HG03159 (cell line): ENCODE measurements at regions not wholly inside any gene's neighbourhood (a gene's known extent, or its start where the extent isn't known, plus 50 kb on each side); places are given as distances from the start of the nearest gene placed in this dataset.

Source experiments
- ATAC-seq: cut with Tn5 transposase; IDR thresholded peaks from one replicate; pipeline ENCODE4 v1.9.1; 2021; ENCODE audit warnings: mild to moderate bottlenecking, moderate library complexity; ENCODE audit not compliant: unreplicated experiment

- no peak for ATAC-seq
Observed at GRCh38 chr7:10222976-10223375, 750.7 kb upstream of the PHF14 start.

- ATAC-seq: no peak
Observed at GRCh38 chr7:10225275-10225674, 748.4 kb upstream of the PHF14 start.

GRCh38 chr7:10237306-10237705 is 736.4 kb upstream of the PHF14 start:
- no peak for ATAC-seq

- no peak for ATAC-seq
Observed at GRCh38 chr7:10238641-10239040, 735.0 kb upstream of the PHF14 start.

GRCh38 chr7:10239695-10240345 is 733.9 kb upstream of the PHF14 start:
- no peak for ATAC-seq

GRCh38 chr7:10245406-10245805 is 728.3 kb upstream of the PHF14 start:
- ATAC-seq: no peak

- no peak for ATAC-seq
Observed at GRCh38 chr7:10257438-10257837, 716.2 kb upstream of the PHF14 start.

GRCh38 chr7:10266976-10267375 is 706.7 kb upstream of the PHF14 start:
- no peak for ATAC-seq

- no peak for ATAC-seq
Observed at GRCh38 chr7:10268034-10268433, 705.6 kb upstream of the PHF14 start.

GRCh38 chr7:10282909-10283308 is 690.8 kb upstream of the PHF14 start:
- ATAC-seq: no peak

- no peak for ATAC-seq
Observed at GRCh38 chr7:10284001-10284400, 689.7 kb upstream of the PHF14 start.

GRCh38 chr7:10299384-10299783 is 674.3 kb upstream of the PHF14 start:
- no peak for ATAC-seq

- no peak for ATAC-seq
Observed at GRCh38 chr7:10300577-10300976, 673.1 kb upstream of the PHF14 start.

- ATAC-seq: no peak
Observed at GRCh38 chr7:10308276-10308675, 665.4 kb upstream of the PHF14 start.

GRCh38 chr7:10312942-10313341 is 660.7 kb upstream of the PHF14 start:
- ATAC-seq: no peak

GRCh38 chr7:10315881-10316280 is 657.8 kb upstream of the PHF14 start:
- ATAC-seq: no peak

GRCh38 chr7:10316488-10316887 is 657.2 kb upstream of the PHF14 start:
- ATAC-seq: no peak

- ATAC-seq: no peak
Observed at GRCh38 chr7:10325395-10325794, 648.3 kb upstream of the PHF14 start.

GRCh38 chr7:10343108-10343507 is 630.6 kb upstream of the PHF14 start:
- ATAC-seq: no peak

- ATAC-seq: no peak
Observed at GRCh38 chr7:10346032-10346431, 627.6 kb upstream of the PHF14 start.

GRCh38 chr7:10355816-10356215 is 617.9 kb upstream of the PHF14 start:
- no peak for ATAC-seq

- ATAC-seq: no peak
Observed at GRCh38 chr7:10360050-10360449, 613.6 kb upstream of the PHF14 start.

- ATAC-seq: no peak
Observed at GRCh38 chr7:10401793-10402192, 571.9 kb upstream of the PHF14 start.
